HEK293T (cell line): ENCODE measurements at regions not wholly inside any gene's neighbourhood (a gene's known extent, or its start where the extent isn't known, plus 50 kb on each side); places are given as distances from the start of the nearest gene placed in this dataset.

Experiments used
- ARNT ChIP-seq: fragments of 450-650 bp; IDR thresholded peaks from 2 replicates; pipeline ENCODE4 v1.6.1; 2017; ENCODE audit warnings: mild to moderate bottlenecking
- BHLHE40 ChIP-seq: fragments of 450-650 bp; IDR thresholded peaks from 2 replicates; pipeline ENCODE4 v1.6.1; 2016; ENCODE audit warnings: mild to moderate bottlenecking, moderate library complexity, borderline replicate concordance
- CTBP1 ChIP-seq: fragments of 450-650 bp; IDR thresholded peaks from 2 replicates; pipeline ENCODE4 v1.6.1; 2016; ENCODE audit warnings: borderline replicate concordance
- ELF4 ChIP-seq: fragments of 450-650 bp; IDR thresholded peaks from 2 replicates; pipeline ENCODE4 v1.6.1; 2017; ENCODE audit warnings: antibody characterized with exemption
- FOXK2 ChIP-seq: fragments of 450-650 bp; IDR thresholded peaks from 2 replicates; pipeline ENCODE4 v1.6.1; 2016; ENCODE audit warnings: mild to moderate bottlenecking
- FOXM1 ChIP-seq: fragments of 450-650 bp; IDR thresholded peaks from 2 replicates; pipeline ENCODE4 v1.6.1; 2017; ENCODE audit warnings: mild to moderate bottlenecking, borderline replicate concordance
- HDGF ChIP-seq: fragments of 450-650 bp; IDR thresholded peaks from 2 replicates; pipeline ENCODE4 v1.6.1; 2017; ENCODE audit warnings: antibody characterized with exemption, borderline replicate concordance
- NFRKB ChIP-seq: fragments of 450-650 bp; IDR thresholded peaks from 2 replicates; pipeline ENCODE4 v1.6.1; 2016; ENCODE audit warnings: mild to moderate bottlenecking, moderate library complexity
- PKNOX1 ChIP-seq: fragments of 450-650 bp; IDR thresholded peaks from 2 replicates; pipeline ENCODE4 v1.6.1; 2016
- SP1 ChIP-seq: fragments of 450-650 bp; IDR thresholded peaks from 2 replicates; pipeline ENCODE4 v1.6.1; 2017
- SUZ12 ChIP-seq: fragments of 450-650 bp; IDR thresholded peaks from 2 replicates; pipeline ENCODE4 v1.6.1; 2016; ENCODE audit warnings: mild to moderate bottlenecking
- TARDBP ChIP-seq: fragments of 450-650 bp; IDR thresholded peaks from 2 replicates; pipeline ENCODE4 v1.6.1; 2016

- no peak for TF ChIP-seq FOXM1
- TF ChIP-seq SP1, result no peak
- no peak for TF ChIP-seq ELF4
- no peak for TF ChIP-seq BHLHE40
- TF ChIP-seq NFRKB, result no peak
- no peak for TF ChIP-seq SUZ12
- TF ChIP-seq ARNT, result no peak
- TF ChIP-seq TARDBP, result no peak
- TF ChIP-seq HDGF, result no peak
- no peak for TF ChIP-seq FOXK2
- TF ChIP-seq CTBP1, result no peak
- TF ChIP-seq PKNOX1, result no peak
Measured at GRCh38 chr6:90764001-90764400, 177.1 kb upstream of the MAP3K7 start.
